HEK293T (cell line): ENCODE measurements at regions not wholly inside any gene's neighbourhood (a gene's known extent, or its start where the extent isn't known, plus 50 kb on each side); places are given as distances from the start of the nearest gene placed in this dataset.

Source experiments
- ELF4 ChIP-seq: fragments of 450-650 bp; IDR thresholded peaks from 2 replicates; pipeline ENCODE4 v1.6.1; 2017; ENCODE audit warnings: antibody characterized with exemption
- LEF1 ChIP-seq: fragments of 450-650 bp; IDR thresholded peaks from 2 replicates; pipeline ENCODE4 v1.6.1; 2017; ENCODE audit warnings: mild to moderate bottlenecking, borderline replicate concordance
- SP1 ChIP-seq: fragments of 450-650 bp; IDR thresholded peaks from 2 replicates; pipeline ENCODE4 v1.6.1; 2017
- TARDBP ChIP-seq: fragments of 450-650 bp; IDR thresholded peaks from 2 replicates; pipeline ENCODE4 v1.6.1; 2016
- TF ChIP-seq, protein P1 (sequence below): fragments of 450-650 bp; IDR thresholded peaks from 2 replicates; pipeline ENCODE4 v1.6.1; 2016

DNA sequence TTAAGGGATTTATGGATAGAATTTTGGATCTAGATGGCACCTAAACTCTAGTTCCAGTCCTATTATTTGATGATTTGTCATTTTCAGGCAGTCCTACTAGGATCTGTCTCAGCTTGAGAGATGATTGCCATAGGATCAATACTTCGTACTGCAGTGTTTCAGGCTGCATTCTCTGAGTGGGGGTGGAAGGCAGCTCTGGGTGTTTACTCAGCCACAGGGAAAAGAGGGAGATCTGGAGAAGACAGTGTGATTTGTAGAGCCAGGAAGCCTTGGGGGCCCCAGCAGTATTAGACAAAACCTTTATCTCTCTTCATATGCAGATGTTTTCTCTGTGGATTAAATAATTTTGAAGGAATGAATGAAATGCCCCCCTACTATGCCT lies 188.4 kb upstream of the SYNPR start:
- no peak for TF ChIP-seq ELF4
- TF ChIP-seq, protein P1, sequence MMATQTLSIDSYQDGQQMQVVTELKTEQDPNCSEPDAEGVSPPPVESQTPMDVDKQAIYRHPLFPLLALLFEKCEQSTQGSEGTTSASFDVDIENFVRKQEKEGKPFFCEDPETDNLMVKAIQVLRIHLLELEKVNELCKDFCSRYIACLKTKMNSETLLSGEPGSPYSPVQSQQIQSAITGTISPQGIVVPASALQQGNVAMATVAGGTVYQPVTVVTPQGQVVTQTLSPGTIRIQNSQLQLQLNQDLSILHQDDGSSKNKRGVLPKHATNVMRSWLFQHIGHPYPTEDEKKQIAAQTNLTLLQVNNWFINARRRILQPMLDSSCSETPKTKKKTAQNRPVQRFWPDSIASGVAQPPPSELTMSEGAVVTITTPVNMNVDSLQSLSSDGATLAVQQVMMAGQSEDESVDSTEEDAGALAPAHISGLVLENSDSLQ, result no peak
- no peak for TF ChIP-seq LEF1
- TF ChIP-seq SP1, result no peak
- TF ChIP-seq TARDBP, result no peak
